IPS-18a (cell line): ENCODE measurements at regions not wholly inside any gene's neighbourhood (a gene's known extent, or its start where the extent isn't known, plus 50 kb on each side); places are given as distances from the start of the nearest gene placed in this dataset.

ENCODE experiments used
- H3K27ac ChIP-seq: one replicate; pipeline ENCODE4 v1.5.1; 2013; ENCODE audit warnings: low read length
- H3K27me3 ChIP-seq: one replicate; pipeline ENCODE4 v1.6.1; 2013; ENCODE audit warnings: mild to moderate bottlenecking, low read length; ENCODE audit not compliant: control insufficient read depth, insufficient read depth
- H3K36me3 ChIP-seq: one replicate; pipeline ENCODE4 v1.6.1; 2013; ENCODE audit warnings: low read depth, low read length; ENCODE audit not compliant: control insufficient read depth
- H3K4me1 ChIP-seq: one replicate; pipeline ENCODE4 v1.6.1; 2013; ENCODE audit warnings: low read depth, low read length; ENCODE audit not compliant: control insufficient read depth
- H3K4me3 ChIP-seq: one replicate; pipeline ENCODE4 v1.5.1; 2013; ENCODE audit warnings: low read length
- H3K9ac ChIP-seq: one replicate; pipeline ENCODE4 v1.6.1; 2013; ENCODE audit warnings: mild to moderate bottlenecking, low read length, moderate library complexity
- H3K9me3 ChIP-seq: one replicate; pipeline ENCODE4 v1.6.1; 2013; ENCODE audit warnings: low read depth, low read length; ENCODE audit not compliant: control insufficient read depth

- no peak overlapping the region for H3K4me3 ChIP-seq
- H3K9ac ChIP-seq, result no peak overlapping the region
- H3K27me3 ChIP-seq, result no peaks in the 10 kb centered on the region
- no peaks in the 10 kb centered on the region for H3K9me3 ChIP-seq
- H3K27ac ChIP-seq, result no peak overlapping the region
- H3K4me1 ChIP-seq, result no peaks in the 10 kb centered on the region
- no peaks in the 10 kb centered on the region for H3K36me3 ChIP-seq
These were observed 298.5 kb upstream of the TLE4 start for GRCh38 chr9:79273311-79273710.

- Histone ChIP-seq H3K4me3 (no peak overlapping the region), H3K36me3 (no peaks in the 10 kb centered on the region)
These were observed 292.4 kb upstream of the TLE4 start for GRCh38 chr9:79279356-79279755.

GRCh38 chr9:79280691-79281090 is 291.1 kb upstream of the TLE4 start:
- no peaks in the 10 kb centered on the region for H3K27me3 ChIP-seq
- H3K4me3 ChIP-seq, result no peak overlapping the region
- H3K9me3 ChIP-seq, result no peaks in the 10 kb centered on the region
- no peak overlapping the region for H3K9ac ChIP-seq
- no peaks in the 10 kb centered on the region for H3K36me3 ChIP-seq
- H3K27ac ChIP-seq, result no peak overlapping the region
- no peaks in the 10 kb centered on the region for H3K4me1 ChIP-seq

More at GRCh38 chr9:79279356-79279755, 292.4 kb upstream of the TLE4 start:
- Histone ChIP-seq H3K9ac (no peak overlapping the region), H3K27me3 (no peaks in the 10 kb centered on the region), H3K27ac (no peak overlapping the region), H3K9me3 (no peaks in the 10 kb centered on the region), H3K4me1 (no peaks in the 10 kb centered on the region)

- Histone ChIP-seq H3K4me1 (no peaks in the 10 kb centered on the region), H3K4me3 (no peak overlapping the region), H3K27me3 (no peaks in the 10 kb centered on the region), H3K9me3 (no peaks in the 10 kb centered on the region), H3K27ac (no peak overlapping the region), H3K9ac (no peak overlapping the region), H3K36me3 (no peaks in the 10 kb centered on the region)
These were observed 287.7 kb upstream of the TLE4 start for GRCh38 chr9:79284081-79284480.

- Histone ChIP-seq H3K9me3 (no peaks in the 10 kb centered on the region), H3K36me3 (no peaks in the 10 kb centered on the region), H3K4me1 (no peaks in the 10 kb centered on the region), H3K27me3 (no peaks in the 10 kb centered on the region), H3K9ac (no peak overlapping the region), H3K27ac (no peak overlapping the region), H3K4me3 (no peak overlapping the region)
These were observed 284.6 kb upstream of the TLE4 start for GRCh38 chr9:79286992-79287707.

GRCh38 chr9:79287708-79288290 is 284.0 kb upstream of the TLE4 start:
- H3K9me3 ChIP-seq, result no peaks in the 10 kb centered on the region
- no peak overlapping the region for H3K4me3 ChIP-seq
- no peak overlapping the region for H3K27ac ChIP-seq
- H3K9ac ChIP-seq, result no peak overlapping the region
- no peaks in the 10 kb centered on the region for H3K4me1 ChIP-seq
- no peaks in the 10 kb centered on the region for H3K36me3 ChIP-seq
- no peaks in the 10 kb centered on the region for H3K27me3 ChIP-seq

- no peaks in the 10 kb centered on the region for H3K27me3 ChIP-seq
These were observed 281.9 kb upstream of the TLE4 start for GRCh38 chr9:79289856-79290255.

GRCh38 chr9:79292731-79293280 is 279.0 kb upstream of the TLE4 start:
- Histone ChIP-seq H3K4me3 (no peak overlapping the region), H3K9me3 (no peaks in the 10 kb centered on the region), H3K36me3 (no peaks in the 10 kb centered on the region), H3K9ac (no peak overlapping the region), H3K27ac (no peak overlapping the region), H3K27me3 (no peaks in the 10 kb centered on the region), H3K4me1 (no peaks in the 10 kb centered on the region)

More at GRCh38 chr9:79289856-79290255, 281.9 kb upstream of the TLE4 start:
- Histone ChIP-seq H3K9ac (no peak overlapping the region), H3K4me1 (no peaks in the 10 kb centered on the region), H3K9me3 (no peaks in the 10 kb centered on the region), H3K4me3 (no peak overlapping the region), H3K36me3 (no peaks in the 10 kb centered on the region), H3K27ac (no peak overlapping the region)

GRCh38 chr9:79300068-79300467 is 271.7 kb upstream of the TLE4 start:
- no peak overlapping the region for H3K27ac ChIP-seq

GRCh38 chr9:79301085-79301484 is 270.7 kb upstream of the TLE4 start:
- H3K36me3 ChIP-seq, result no peaks in the 10 kb centered on the region
- peaks cover 28% of the 10 kb centered on the region for H3K4me1 ChIP-seq
- H3K9ac ChIP-seq, result no peak overlapping the region
- no peak overlapping the region for H3K27ac ChIP-seq
- no peaks in the 10 kb centered on the region for H3K9me3 ChIP-seq
- H3K27me3 ChIP-seq, result no peaks in the 10 kb centered on the region
- no peak overlapping the region for H3K4me3 ChIP-seq

More at GRCh38 chr9:79300068-79300467, 271.7 kb upstream of the TLE4 start:
- no peaks in the 10 kb centered on the region for H3K9me3 ChIP-seq
- no peaks in the 10 kb centered on the region for H3K36me3 ChIP-seq
- H3K4me1 ChIP-seq, result peaks cover 28% of the 10 kb centered on the region
- no peak overlapping the region for H3K4me3 ChIP-seq
- H3K9ac ChIP-seq, result no peak overlapping the region
- H3K27me3 ChIP-seq, result no peaks in the 10 kb centered on the region

GRCh38 chr9:79301551-79302391 is 270.0 kb upstream of the TLE4 start:
- no peaks in the 10 kb centered on the region for H3K9me3 ChIP-seq
- H3K4me1 ChIP-seq, result peaks cover 28% of the 10 kb centered on the region
- H3K27ac ChIP-seq, result no peak overlapping the region
- no peak overlapping the region for H3K9ac ChIP-seq
- no peaks in the 10 kb centered on the region for H3K36me3 ChIP-seq
- no peak overlapping the region for H3K4me3 ChIP-seq
- H3K27me3 ChIP-seq, result no peaks in the 10 kb centered on the region
